ENCODE measurements at regions not wholly inside any gene's neighbourhood (a gene's known extent, or its start where the extent isn't known, plus 50 kb on each side); places are given as distances from the start of the nearest gene placed in this dataset.

GRCh38 chr13:34634448-34634847 is 307.6 kb upstream of the NBEA start:
- DNase-seq (ENCODE audit: low spot score) = no peak
- peaks cover 0 to 2% (median 0%) of the 10 kb centered on the region in 4 donors for H3K27me3 ChIP-seq (ENCODE audit: control insufficient read depth in 4 of 4, insufficient read depth in 4 of 4, low read length in 3 of 4)
- H3K4me3 ChIP-seq (ENCODE audit: low read depth in 1 of 3, low read length in 3 of 3) = no peak overlapping the region
- H3K36me3 ChIP-seq (ENCODE audit: control insufficient read depth in 4 of 4, insufficient read depth in 3 of 4, low read depth in 1 of 4, low read length in 3 of 4) = no peaks in the 10 kb centered on the region
- H3K4me1 ChIP-seq (ENCODE audit: control insufficient read depth in 4 of 4, insufficient read depth in 4 of 4, low read length in 3 of 4) = no peaks in the 10 kb centered on the region
- H3K27ac ChIP-seq (ENCODE audit: low read depth in 1 of 2, low read length in 2 of 2) = no peak overlapping the region
- TF ChIP-seq, protein P1, sequence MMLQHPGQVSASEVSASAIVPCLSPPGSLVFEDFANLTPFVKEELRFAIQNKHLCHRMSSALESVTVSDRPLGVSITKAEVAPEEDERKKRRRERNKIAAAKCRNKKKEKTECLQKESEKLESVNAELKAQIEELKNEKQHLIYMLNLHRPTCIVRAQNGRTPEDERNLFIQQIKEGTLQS (IDR thresholded peaks at IDR 0.05) = no peak
- TF ChIP-seq RXRA (IDR thresholded peaks at IDR 0.05) (no peak), FOXA1 (IDR thresholded peaks at IDR 0.05) (no peak), CTCF (IDR thresholded peaks at IDR 0.05; ENCODE audit: low read depth, low read length, missing input control) (no peak), FOXA2 (IDR thresholded peaks at IDR 0.05) (no peak), MAX (IDR thresholded peaks at IDR 0.05) (no peak), YY1 (IDR thresholded peaks at IDR 0.05) (no peak), NR2F2 (IDR thresholded peaks at IDR 0.05) (no peak), RAD21 (IDR thresholded peaks at IDR 0.05) (no peak), SP1 (IDR thresholded peaks at IDR 0.05) (no peak), HNF4A (conservative IDR thresholded peaks at IDR 0.05) (no peak), REST (IDR thresholded peaks at IDR 0.05) (no peak), JUND (IDR thresholded peaks at IDR 0.05) (no peak), TAF1 (conservative IDR thresholded peaks at IDR 0.05) (no peak), GABPA (IDR thresholded peaks at IDR 0.05 in 1 of 2, conservative IDR thresholded peaks at IDR 0.05 in 1 of 2) (no peak), HNF4G (IDR thresholded peaks at IDR 0.05) (no peak), EGR1 (IDR thresholded peaks at IDR 0.05; ENCODE audit: low read depth in 2 of 2) (no peak)
- TF ChIP-seq, protein P2, sequence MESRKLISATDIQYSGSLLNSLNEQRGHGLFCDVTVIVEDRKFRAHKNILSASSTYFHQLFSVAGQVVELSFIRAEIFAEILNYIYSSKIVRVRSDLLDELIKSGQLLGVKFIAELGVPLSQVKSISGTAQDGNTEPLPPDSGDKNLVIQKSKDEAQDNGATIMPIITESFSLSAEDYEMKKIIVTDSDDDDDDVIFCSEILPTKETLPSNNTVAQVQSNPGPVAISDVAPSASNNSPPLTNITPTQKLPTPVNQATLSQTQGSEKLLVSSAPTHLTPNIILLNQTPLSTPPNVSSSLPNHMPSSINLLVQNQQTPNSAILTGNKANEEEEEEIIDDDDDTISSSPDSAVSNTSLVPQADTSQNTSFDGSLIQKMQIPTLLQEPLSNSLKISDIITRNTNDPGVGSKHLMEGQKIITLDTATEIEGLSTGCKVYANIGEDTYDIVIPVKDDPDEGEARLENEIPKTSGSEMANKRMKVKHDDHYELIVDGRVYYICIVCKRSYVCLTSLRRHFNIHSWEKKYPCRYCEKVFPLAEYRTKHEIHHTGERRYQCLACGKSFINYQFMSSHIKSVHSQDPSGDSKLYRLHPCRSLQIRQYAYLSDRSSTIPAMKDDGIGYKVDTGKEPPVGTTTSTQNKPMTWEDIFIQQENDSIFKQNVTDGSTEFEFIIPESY (IDR thresholded peaks at IDR 0.05) = no peak
- H3K9me3 ChIP-seq (ENCODE audit: control insufficient read depth in 4 of 4, low read length in 3 of 4) = no peaks in the 10 kb centered on the region
- H3K9ac ChIP-seq (ENCODE audit: low read depth in 1 of 2, low read length in 2 of 2) = no peak overlapping the region
- 57% methylated on average over 2 of the region's 2 CpGs for WGBS

All from liver (tissue), 8 donors.